HEK293 (cell line): ENCODE measurements at regions not wholly inside any gene's neighbourhood (a gene's known extent, or its start where the extent isn't known, plus 50 kb on each side); places are given as distances from the start of the nearest gene placed in this dataset.

ENCODE experiments used
- CTCF ChIP-seq: fragments of 450-650 bp; formaldehyde crosslinking; IDR thresholded peaks from 2 replicates; pipeline ENCODE4 v1.5.1; 2016; ENCODE audit warnings: missing biosample characterization, missing genetic modification characterization
- PATZ1 ChIP-seq: fragments of 450-650 bp; formaldehyde crosslinking; IDR thresholded peaks from 2 replicates; pipeline ENCODE4 v1.5.1; 2016; ENCODE audit warnings: missing biosample characterization, missing genetic modification characterization
- REST ChIP-seq: fragments of 450-650 bp; formaldehyde crosslinking; IDR thresholded peaks from 2 replicates; pipeline ENCODE4 v1.5.1; 2016; ENCODE audit warnings: missing biosample characterization, missing genetic modification characterization
- ZNF24 ChIP-seq: fragments of 450-650 bp; formaldehyde crosslinking; IDR thresholded peaks from 2 replicates; pipeline ENCODE4 v1.5.1; 2016; ENCODE audit warnings: missing biosample characterization, missing genetic modification characterization
- ZNF747 ChIP-seq: fragments of 450-650 bp; formaldehyde crosslinking; IDR thresholded peaks from 2 replicates; pipeline ENCODE4 v1.5.1; 2016; ENCODE audit warnings: missing biosample characterization, missing genetic modification characterization
- ZXDB ChIP-seq: fragments of 450-650 bp; formaldehyde crosslinking; IDR thresholded peaks from 2 replicates; pipeline ENCODE4 v1.5.1; 2016; ENCODE audit warnings: missing biosample characterization, missing genetic modification characterization

GRCh38 chr2:183359867-183360266, 235.6 kb downstream of the NUP35 start:
- TF ChIP-seq CTCF (tag by site-specific recombination) (no peak), ZNF747 (tag by site-specific recombination) (no peak), ZNF24 (tag by site-specific recombination) (no peak), REST (tag by site-specific recombination) (no peak), PATZ1 (tag by site-specific recombination) (no peak), ZXDB (tag by site-specific recombination) (no peak)
